HG03025 (cell line): ENCODE measurements at regions not wholly inside any gene's neighbourhood (a gene's known extent, or its start where the extent isn't known, plus 50 kb on each side); places are given as distances from the start of the nearest gene placed in this dataset.

Experiments
- ATAC-seq: cut with Tn5 transposase; IDR thresholded peaks from one replicate; pipeline ENCODE4 v1.9.1; 2021; ENCODE audit warnings: mild to moderate bottlenecking, moderate library complexity; ENCODE audit not compliant: unreplicated experiment, low FRiP score

DNA sequence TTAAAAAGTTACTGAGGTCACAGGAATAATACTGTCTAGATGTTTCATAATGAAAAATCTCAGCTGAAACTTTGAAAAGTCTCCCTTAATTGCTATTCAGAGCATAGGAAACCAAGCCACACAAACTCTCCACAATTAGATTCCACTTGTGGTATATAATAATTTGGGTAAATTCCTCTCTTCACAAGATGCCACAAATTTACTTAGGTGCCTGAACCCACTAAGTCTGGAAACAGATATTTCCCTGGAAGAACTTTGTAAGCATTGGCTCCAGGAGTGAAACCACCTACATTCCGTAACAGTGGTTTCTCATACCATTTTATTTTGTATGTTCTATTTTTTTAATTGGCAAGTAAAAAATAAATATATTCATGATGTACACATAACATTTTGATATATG lies 493.4 kb downstream of the SEMA3D start:
- ATAC-seq, result no peak

- ATAC-seq, result no peak
Measured at GRCh38 chr7:84688671-84689070, 494.1 kb upstream of the SEMA3A start.

DNA sequence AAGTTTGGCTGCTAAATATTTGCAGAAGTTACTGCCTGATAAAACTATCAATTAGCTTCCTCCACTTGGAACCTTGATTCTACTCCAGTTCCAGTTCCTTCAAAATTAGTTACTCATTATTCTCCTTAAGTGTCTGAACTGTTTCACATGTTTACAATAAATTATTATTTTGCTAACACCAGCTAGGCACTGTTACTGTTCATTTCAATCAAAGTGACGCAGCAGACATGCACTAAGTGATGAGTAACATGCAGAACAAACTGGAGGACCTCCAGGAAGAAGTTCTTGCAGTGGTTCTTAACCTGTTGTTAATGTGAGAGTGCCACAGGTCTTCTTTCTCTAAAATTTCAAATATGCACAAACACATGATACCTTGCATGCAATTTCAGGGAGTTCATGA lies 491.8 kb upstream of the SEMA3A start:
- no peak for ATAC-seq

- ATAC-seq, result no peak
Measured at GRCh38 chr7:84684836-84685480, 490.4 kb upstream of the SEMA3A start.

- no peak for ATAC-seq
Measured at GRCh38 chr7:84682543-84682942, 488.0 kb upstream of the SEMA3A start.

GRCh38 chr7:84678841-84679240 lies 484.3 kb upstream of the SEMA3A start:
- no peak for ATAC-seq

GRCh38 chr7:84677117-84677732 lies 482.6 kb upstream of the SEMA3A start:
- ATAC-seq, result no peak

DNA sequence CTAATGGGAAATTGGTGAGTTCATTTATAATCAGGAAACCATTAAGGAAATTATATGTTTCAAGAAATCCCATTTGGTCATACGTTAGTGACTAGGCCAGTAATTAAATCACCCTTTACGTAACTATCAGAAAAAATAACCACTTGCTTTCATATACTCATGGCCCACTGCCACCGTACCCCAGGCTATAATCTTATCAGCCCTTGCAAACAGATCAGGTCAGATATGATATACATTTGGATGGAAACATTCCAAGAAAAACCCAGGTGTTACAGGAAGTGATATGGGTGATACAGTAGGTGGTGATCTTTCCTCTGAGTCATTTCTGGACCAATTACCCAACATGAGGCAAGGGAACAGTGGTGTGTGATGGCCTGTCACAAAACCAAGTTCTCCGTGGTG lies 481.0 kb upstream of the SEMA3A start:
- no peak for ATAC-seq

DNA sequence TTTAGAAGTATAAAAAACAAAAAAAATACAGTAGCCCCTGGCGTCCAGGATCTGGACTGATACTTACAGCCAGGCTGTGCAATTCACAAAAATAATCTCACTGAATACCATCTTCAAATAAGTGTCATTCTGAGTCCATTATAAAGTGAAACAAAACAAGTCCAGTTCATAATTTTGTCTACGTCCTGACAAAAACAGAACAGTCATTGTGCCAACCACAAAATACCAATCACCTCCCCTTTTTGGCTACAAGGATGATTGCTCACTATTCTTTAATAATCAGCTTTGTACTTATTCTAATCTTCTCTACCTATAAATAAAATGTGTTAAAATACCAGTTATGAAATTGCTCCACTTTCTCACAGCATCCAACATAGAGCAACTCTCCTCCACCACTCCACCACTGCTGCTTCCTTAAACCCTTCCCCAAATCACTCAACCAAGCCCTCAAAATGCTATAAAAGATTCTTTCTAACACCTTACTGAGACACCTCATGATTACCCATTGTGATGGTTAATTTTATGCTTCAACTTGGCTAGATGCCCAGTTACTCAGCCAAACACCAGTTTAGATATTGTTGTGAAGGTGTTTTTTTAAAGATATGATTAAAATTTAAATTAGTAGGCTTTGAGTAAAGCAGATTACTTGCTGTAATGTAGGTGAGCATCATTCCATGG lies 479.8 kb upstream of the SEMA3A start:
- ATAC-seq, result no peak

GRCh38 chr7:84669177-84669732 lies 474.7 kb upstream of the SEMA3A start:
- no peak for ATAC-seq

DNA sequence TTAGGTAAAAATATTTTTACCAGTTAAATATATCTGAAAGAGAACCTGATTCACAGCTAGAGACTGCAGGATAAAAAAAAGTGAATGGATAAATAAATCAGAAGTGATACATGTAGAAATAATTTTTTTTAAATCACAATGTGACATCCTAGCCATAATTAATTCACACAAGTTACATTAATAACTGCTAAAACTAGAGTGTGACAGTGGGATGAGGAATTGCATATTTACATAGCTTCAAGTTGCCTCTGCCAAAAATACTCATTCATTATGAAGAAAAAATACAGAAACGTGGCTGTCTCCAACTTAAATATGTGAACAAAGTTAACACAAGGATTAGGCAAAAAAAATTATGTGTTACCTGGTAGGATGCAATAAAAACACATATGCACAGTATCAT lies 473.5 kb upstream of the SEMA3A start:
- ATAC-seq, result no peak

DNA sequence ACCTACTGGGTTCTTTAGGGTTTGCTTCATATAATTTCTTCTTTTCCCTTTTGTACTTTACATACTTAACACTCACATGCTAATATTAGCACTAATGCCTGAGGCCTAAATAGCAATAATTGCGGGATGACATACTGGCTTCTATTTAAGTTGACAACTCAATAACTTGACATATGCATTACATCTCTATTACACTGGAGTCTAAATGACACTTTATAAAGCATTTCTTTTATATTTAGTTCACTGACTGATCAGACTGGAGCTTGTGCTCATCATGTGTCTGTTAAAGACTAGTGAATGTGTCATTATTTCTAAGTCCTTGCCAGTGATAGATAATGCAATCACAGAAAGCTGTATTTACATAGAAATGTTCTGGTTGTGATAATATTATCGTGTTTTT lies 472.1 kb upstream of the SEMA3A start:
- ATAC-seq, result no peak

DNA sequence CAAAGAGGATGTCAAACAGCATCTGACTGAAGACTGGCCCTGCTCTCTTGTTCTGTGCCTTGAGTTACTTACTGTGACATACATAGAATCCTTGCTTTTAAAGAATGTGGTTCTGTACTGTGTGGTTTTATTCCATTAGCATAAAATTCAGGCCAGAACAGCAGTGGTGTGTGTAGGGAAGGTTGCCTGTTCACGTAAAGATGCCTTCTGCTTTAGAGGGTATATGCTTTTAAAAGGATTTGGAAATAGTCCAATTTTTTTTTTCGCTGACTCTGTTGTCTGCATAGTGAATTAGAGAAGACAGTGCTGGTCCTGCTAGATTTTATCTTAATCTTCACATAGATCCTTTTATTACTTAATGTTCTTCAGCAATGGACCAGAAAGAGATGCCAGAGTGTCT lies 470.8 kb upstream of the SEMA3A start:
- ATAC-seq, result no peak

GRCh38 chr7:84664626-84665025 lies 470.0 kb upstream of the SEMA3A start:
- ATAC-seq, result no peak

- no peak for ATAC-seq
Measured at GRCh38 chr7:84663224-84663623, 468.6 kb upstream of the SEMA3A start.

DNA sequence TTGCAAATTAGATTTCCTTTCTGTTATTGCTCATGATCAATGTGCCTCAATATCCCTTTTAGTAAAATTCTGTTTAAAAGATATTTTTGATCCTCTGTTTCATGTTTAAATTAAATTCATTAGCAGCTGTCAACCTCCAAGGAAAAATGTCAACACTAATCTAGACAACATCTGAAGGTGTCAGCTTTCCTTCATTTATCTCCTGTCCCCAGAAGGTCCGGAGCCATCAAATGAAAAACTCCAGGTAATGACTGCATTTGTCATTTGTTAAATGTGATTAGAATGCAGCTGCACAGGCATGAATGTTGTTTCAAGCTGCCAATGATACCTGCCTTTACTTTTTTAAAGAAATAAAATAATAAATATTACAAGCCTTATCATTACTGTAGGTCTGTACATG lies 463.7 kb upstream of the SEMA3A start:
- no peak for ATAC-seq

DNA sequence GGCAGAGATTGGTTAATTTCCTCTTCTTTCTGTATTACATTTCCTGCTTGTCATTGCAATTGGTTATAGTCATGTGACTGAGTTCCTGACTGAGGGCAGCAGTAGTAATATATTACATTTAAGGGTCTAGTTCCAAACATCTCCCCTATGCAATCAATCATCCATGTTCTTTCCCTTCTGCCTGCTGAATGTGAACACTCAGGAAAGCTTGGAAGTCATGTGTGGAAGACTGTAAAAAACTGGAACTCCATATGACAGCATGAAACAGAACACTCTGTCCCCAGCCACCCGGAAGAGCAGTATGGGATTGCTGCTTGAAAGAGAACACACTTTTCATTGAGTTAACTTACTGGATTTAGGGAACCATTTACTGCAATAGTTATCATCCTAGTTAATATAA lies 459.7 kb upstream of the SEMA3A start:
- ATAC-seq, result no peak

- no peak for ATAC-seq
Measured at GRCh38 chr7:84651876-84652275, 457.3 kb upstream of the SEMA3A start.

- no peak for ATAC-seq
Measured at GRCh38 chr7:84647797-84648757, 453.5 kb upstream of the SEMA3A start.

DNA sequence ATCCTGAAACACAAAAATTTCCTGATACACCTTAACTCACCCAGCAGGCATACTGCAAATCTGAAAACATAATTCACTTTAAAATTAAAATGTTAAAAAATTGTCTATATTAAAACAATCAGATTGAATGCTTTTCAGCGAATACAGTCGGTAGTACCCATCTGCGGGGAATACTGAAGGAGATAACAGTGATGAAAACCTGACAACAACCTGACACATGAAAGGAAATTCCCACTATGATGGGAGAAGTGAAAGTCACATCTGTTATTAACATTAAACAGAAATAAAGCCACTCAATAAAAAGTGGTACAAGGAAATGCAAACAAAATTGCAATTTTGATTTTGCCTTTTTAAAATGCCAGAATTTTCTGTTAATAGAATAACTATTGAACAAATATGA lies 448.0 kb upstream of the SEMA3A start:
- ATAC-seq, result no peak

DNA sequence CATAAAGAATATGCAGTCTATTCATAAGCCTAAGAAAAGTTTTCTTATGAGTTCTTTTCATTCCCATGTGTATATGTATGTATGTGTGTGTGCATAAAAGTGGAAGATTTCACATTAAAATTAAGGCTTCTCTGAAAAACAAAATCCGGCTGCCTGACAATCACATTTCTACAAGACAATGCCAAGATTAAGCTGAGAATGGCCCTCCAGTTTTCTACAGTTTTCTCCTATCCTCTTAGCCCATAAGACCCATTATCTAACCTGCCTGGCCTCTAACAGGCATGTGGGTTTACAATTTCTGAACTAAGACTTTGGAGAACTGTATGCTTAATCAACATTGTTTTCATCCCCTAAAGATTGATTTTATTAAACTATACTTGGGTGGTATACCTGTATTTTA lies 446.0 kb upstream of the SEMA3A start:
- no peak for ATAC-seq
